ENCODE measurements at regions not wholly inside any gene's neighbourhood (a gene's known extent, or its start where the extent isn't known, plus 50 kb on each side); places are given as distances from the start of the nearest gene placed in this dataset.
"Not testable (repeated sequence)": the region's sequence is repeated elsewhere in the genome, so short reads cannot be mapped to it uniquely, and the experiment has no call there.

DNA sequence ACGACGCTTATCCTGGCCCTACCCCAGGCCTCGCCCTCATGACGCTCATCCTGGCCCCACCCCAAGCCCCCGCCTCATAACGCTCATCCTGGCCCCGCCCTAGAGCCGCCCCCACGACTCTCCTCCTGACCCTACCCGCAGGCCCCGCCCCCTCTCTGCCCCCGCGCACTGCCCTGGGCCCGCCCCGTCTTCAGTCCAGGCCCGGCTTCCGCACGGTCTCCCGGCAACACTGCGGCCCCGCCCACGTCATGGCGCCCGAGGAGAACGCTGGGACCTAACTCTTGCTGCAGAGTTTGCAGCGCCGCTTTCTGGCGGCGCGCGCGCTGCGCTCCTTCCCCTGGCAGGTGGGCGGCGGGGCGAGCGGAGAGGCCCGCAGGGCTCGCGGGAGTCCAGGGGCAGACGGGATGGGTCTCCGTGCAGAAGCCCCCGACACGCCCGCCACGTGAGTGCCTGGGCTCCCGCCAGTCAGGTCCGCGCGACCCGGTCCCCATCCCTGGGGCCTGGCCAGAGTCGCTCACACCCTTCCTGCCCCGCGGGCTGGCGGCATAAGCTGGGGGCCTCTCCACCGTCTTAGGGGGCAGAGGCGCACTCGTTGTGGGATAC, 52.5 kb upstream of the ROPN1B start:
- DNase-seq (ENCODE audit: low spot score): peak; percentile 93

DNA sequence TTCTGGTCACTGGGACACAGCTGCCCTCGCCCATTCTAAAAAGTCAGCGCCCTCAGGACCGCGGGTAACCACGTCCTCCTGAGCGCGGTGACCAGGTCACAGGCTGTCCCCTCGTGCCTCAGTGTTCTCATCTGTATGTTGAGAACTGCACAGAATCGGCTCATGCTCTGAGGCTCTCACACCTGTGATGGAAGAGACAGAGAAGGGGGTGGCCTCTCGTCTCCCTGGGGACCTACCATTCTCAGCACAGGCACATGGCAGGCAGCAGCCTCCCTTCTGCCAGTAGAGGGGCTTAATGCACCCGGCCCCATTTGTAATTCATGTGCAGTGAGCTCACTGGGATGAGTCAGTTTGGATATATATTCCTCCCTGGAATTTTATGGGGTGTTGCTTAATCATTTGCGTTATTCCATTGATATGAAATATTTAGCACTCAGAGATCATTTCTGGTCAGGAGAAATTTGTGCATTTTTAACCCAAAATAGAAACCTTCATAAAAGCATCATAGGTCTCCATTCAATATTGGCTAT, 51.9 kb upstream of the ROPN1B start:
- DNase-seq (ENCODE audit: low spot score): not testable (repeated sequence)

GRCh38 chr3:125918024-125918423, 51.0 kb upstream of the ROPN1B start:
- DNase-seq (ENCODE audit: low spot score): not testable (repeated sequence)

GRCh38 chr3:125918451-125918850, 50.5 kb upstream of the ROPN1B start:
- not testable (repeated sequence) for DNase-seq (ENCODE audit: low spot score)

DNA sequence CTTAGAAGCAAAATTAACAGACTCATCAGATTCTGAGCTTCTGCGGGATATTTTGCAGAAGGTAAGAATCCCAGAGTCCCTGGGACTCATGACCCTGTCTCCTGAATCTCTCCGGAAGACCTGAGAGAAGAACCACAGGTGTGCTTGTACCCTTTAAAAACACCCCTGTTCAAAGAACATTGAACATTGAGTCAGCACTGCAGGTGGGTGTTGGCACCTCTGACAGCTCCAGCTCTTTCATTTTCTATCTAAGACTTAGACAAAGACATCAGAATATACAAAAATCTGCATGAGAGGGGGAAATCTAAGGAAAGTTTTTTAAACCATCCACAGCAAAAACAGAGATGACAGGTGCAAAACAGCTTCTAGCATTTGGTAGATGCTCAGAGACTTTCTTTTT, 50.1 kb upstream of the ROPN1B start:
- DNase-seq (ENCODE audit: low spot score): not testable (repeated sequence)

Measured in hematopoietic multipotent progenitor cell treated with erythropoietin and hydrocortisone succinate and interleukin-3 and kit ligand, for 15 days (in vitro differentiated cells).